ENCODE measurements at regions not wholly inside any gene's neighbourhood (a gene's known extent, or its start where the extent isn't known, plus 50 kb on each side); places are given as distances from the start of the nearest gene placed in this dataset.

DNA sequence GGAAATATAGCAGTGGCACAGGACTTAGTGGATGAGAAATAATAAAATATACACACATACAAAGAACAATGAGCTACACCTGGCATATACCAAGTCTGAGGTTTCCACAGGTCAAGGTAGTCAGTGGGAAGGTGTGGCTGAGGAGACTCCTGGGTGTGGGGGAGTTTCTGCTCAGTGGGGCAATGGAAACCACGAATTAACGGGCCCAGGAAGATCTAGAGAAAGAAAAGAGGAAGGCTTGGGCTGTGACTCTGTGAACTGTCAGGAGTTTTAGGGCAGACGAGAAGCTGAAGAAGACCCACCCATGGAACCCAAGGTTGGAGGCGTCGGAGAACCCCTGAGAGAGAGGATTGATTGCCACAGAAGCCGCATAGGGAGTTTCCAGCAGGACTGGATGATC lies 196.5 kb downstream of the HERPUD2 start:
- no peak for DNase-seq

DNA sequence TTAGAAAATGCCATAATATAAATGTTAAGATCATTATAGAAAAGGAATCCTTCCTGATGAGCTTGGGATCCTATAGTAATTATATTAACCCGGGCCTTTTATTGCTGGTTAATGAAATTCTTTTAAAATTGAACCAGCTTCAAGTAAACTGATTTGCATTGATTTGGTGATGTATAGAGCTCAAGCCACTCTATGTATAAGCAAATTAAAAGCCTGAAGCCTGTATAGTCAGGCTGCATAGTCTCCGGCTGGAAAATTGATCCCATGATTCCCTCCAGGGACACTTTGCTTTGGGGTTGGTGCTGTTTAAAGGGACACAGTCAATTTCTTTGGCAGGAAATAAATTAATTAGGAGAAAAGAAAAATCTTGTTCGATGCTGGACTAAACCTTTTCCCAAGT lies 199.1 kb downstream of the HERPUD2 start:
- DNase-seq, result no peak

DNA sequence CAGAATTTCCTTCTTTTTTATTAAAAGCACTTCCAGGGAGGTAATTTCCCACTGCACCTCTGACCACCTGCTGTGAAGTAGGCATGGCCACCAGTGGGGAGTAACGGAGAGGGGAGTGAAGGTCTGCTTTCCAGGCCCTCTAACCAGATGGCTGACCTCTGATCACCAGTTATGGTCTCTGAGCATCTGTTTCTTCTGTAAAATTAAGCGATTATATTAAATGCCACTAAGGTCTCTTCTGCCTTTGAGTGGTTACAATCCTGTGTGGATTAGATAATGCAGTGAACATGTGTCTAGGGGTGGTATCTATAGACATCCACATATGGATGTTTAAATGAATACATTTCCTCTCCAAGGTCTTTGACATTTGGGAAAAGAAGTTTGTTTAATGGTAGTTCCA lies 199.6 kb downstream of the HERPUD2 start:
- no peak for DNase-seq

DNA sequence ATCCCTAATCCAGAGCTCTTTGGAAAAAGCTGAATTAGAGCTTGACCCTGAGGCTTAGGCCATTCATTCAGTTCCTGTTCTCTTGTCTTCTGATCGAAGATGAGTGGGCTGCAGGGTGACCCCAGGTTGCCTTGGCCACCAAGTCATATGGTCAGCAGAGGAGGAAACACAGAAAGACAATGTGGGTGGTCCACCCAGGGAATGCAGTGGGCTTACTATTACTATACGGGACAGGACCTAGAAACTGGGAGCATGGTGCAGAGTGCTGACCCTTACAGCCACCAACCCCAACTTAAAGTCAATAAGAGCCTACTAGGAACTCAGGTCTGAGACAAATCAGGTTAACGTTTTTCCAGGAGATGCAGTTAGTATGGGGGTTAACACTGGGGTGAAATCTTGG lies 200.5 kb downstream of the HERPUD2 start:
- no peak for DNase-seq

DNA sequence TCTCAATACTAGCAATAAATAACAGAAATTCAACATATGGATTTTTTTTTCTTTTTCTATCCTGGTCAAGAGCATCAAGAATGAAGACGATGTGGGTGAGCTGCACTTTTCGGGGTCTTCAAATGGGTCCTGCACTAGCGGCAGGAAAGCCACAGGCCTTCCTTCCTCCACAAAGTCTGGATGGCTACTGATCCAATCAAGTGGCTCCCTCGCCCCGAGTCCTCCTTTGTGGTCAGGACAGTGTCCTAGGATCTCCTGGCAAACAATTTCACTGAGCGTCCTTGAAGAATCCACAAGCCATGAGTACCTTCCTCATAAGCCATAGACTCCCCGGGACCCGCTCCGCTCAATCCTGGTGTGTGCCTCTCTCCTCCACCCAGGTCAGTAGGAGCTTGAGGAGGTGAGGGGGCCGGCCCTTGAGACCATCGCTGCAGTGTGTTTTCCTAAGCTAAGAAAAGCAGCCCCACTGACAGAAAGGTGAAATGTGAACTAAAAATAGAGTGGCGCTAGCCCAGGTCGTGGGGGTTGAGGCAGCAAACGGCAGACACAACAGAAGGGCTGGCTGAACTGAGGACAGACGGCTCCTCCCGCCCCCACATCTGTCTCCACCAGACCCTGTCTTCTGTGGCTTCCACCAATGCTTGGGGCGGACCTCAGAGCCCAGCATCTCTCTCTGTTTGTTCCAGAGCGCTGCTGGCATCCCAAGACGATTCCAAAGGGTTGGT lies 202.3 kb downstream of the HERPUD2 start:
- no peak for DNase-seq

DNA sequence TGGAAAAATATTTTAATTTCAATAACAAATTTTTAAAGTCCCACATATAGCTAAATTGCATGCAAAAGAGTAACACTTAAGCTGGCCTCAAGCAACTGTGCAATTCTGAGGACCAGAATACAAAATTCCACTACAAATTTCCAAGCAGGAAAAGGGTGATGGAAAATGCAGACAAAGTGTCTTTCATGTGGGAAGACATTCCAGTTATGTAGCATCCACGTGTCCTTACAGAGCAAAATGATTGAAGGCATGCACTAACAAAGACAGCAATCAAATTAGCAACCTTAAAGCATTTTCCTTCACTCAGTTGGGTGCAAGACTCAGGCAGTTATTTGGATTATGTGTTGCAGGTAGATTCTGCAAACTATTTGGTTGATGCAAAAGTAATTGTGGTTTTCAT lies 203.7 kb downstream of the HERPUD2 start:
- no peak for DNase-seq

DNA sequence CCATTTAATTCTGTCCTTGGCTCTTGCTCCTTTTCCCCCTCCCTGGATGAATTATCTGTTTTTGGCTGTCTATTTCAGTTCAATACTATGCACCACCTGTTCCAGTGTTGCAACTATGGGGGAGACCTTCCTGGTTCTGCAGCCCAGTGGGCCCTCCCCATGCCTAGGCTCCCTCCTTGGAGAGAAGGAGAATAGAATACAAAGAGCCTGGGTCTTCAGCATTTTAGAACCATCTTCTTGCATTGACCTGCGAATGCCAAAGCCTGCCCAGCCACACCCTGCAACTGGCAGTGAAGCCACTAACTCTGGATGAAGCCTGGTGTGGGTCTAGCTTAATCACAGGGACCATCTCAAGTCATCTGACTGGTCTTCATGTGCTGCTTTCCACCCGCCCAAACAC lies 207.1 kb downstream of the HERPUD2 start:
- DNase-seq, result no peak

DNA sequence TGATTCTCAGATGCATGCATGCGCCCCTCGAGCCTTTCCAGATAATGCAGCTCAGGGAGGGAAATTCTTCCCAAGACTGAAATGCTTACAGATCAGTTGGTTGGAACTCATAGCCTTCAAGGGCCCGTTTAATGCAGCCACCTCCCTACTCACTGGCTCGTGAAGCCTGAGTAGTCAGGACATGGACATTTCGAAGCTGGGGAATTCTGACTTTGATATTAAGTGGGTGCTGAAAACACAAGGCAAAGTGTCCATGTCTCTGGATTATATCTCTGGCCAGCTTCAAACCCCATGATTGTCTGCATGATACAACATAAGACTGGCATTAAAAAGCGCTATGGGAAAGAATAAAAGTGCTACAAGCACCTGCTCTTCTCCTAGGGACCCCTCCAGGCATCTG lies 207.5 kb downstream of the HERPUD2 start:
- no peak for DNase-seq

DNA sequence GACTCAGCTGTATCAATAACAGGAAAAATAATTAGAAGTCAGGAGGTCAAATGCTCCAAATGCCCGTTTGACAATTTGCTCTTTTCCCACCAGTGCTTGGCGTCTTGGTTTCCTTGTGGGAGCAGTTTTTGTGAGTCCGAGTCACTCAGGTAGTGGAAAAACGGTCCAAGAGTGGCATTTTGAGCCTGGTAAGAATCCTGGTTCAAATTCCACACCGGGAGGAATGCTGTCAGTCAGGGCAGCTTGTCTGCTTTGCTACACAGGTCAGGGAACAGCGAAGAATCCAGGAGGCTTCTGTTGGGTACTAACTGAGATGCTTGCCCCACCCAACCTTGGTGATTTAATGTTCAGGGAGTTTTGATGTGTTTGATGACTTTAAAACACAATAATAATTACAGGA lies 209.5 kb downstream of the HERPUD2 start:
- no peak for DNase-seq

DNA sequence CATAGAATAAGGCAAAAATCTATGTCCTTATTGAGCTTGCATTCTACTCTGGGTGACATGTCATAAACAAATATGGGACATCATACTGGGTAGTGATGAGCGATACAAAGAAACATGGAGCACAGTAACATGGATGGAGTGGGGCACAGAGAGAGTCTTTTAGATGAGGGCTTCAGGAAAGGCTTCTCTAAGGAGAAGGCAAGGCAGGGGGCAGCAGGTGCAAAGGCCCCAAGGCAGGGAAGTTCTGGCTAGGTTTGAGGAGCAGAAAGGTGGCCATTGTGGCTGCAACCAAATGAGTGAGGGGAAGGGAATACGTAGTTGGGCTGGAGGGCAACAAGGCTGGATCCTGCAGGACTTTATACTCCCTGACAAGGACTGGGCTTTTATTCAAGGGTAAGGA lies 211.4 kb downstream of the HERPUD2 start:
- DNase-seq, result no peak

DNA sequence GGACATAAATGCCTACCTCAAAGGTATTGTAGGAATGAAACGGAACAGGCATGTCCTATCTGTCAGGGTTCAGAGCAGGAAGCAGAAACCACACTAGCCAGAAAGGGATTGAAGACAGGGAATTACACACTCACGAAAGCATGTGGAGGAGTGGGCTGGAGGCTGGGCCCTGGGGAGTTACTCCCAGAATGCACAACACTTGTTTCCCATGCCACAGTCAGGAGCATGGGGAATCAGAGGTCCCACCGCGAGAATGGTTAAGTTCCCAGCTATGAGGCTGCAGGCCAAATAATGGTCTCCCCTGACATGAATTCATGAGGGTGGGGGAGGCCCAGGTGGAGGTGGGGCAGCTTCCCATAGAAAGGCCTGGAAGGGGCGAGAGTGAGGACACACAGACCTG lies 212.7 kb downstream of the HERPUD2 start:
- no peak for DNase-seq

DNA sequence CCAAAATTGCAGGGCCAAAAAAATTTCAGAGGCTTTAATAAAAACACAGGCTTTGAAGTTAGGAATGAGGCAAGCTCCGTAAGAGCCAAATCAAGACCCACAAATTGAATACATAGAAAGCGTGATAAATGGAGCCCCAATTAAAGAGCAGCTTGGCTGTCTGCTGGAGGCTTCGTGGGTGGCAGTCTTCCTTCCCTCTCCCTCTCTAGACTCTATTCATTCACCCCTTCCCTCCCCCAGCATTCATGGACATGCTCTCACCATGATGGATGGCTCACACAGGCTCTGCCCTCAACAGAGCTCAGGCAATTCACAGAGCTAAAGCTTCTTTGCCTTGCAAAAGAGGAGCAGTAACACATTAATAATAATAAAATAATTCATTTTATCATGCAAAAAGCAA lies 214.1 kb downstream of the HERPUD2 start:
- DNase-seq, result no peak

DNA sequence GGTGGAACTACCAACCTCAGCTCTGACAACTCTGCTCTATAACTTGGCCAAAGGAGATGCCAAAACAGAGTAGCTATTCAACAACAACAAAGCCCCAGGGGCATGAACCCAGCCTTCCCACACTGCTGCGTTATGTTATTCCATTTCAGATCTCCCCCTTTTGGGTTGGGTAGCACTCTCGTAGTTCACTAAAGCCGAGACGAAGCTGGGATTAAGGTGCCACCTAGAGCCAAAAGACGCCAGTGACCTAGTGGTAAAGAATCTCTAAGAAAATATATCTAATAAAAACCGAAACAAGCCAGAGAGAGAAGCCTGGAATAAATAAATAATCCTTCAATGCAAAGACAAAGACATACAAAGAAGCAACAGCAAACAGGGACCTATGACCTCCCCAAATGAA lies 217.3 kb downstream of the HERPUD2 start:
- no peak for DNase-seq

DNA sequence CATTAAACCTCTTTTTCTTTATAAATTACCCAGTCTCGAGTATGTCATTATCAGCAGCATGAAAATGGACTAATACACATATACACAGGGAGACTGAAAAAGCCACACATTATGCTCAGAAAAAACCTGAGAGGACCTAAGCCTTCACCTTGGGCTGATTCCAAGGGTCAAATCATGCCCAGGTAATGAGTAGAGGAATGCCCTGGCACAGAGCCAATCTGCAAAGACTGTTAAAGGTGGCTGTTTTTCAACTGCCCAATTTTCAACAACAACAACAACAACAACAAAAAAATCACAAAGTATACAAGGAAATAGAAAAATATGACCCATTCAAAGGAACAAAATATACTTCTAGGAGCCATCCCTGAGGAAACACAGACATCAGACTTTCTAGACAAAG lies 220.2 kb upstream of the TBX20 start:
- no peak for DNase-seq

DNA sequence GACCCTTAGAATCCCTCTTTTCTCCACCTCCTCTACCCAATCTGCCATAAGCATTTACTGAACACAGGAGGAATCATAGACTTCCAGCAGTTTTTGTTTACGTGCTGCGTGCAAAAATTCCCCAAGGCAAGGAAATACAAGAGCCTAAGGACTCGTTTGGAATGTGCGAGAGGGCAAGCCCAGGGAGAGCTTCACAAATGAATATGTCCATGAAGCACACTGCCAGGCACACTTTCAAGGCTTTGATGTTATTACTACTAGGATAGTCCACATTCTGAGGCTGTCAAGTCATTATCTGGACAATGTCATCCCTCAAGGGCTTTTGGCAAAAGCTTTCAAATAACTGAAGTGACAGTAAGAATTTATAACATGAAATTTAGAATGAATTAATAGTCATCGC lies 214.7 kb upstream of the TBX20 start:
- no peak for DNase-seq

DNA sequence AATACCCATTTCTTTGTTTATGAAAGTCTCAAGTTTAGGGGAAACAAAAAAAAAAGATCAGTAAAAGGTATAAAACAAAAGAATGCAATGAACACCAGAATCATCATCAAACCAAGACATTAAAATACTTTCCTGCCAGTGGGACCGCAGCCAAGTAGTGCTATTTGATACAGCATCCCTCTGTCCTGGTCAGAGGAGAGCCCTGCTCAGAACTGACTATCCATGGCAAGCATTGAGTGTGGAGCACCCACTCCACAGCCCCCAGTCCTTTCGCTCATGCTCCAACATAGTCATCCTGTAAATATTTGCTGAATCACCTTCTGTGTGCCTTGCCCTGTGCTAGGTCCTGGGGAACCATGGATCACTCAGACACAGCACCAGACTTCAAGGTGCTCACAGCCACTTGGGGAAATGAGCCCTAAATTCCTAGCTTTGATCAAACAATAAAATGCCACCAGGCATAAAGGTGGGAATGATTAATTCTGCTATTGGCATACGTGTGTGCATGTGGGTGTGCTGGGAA lies 213.6 kb upstream of the TBX20 start:
- DNase-seq, result no peak

DNA sequence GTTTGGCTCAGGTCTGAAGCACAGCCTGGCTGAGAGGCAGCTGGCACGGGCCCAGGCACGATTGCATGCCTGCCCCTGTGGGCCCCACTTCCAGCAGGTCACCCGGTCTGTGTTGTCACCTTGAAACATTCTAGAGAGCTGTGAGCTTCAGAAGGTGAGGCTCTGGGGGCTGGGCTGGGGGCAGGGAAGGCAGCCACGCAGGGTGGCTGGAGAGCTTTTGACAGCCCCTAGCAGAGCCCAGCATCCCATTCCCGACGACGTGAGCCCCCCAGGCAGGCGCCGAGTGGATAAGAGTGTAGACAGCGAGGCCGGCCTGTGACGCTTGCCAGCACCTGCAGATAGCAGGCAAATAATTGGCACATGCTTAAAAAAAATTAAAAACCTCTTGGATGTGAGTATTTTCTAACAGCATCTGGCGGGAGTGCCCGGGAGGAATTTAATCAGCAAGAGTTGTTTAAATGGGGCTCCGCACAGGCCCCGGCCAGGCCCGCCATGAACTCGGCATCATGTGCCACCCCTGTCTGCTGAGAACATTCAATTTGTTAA lies 212.0 kb upstream of the TBX20 start:
- no peak for DNase-seq

DNA sequence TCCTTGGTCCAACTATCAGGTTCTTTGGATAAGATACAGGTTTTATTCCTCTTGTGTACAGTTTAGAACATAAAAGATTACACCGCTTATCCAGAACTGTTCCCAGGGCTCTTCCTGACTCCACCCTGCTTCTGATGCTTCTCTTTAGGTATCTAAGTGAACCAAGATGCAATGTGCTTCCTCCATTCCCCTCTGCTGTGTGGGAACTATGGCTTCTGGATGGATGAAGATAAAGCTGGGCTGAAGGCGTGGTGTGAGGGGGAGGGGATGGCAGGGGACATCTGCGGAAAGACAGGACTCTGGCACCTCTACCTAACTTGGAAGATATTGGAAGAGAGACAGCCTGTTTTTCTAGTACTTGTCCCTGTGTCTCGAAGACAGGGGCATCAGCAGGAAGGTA lies 209.9 kb upstream of the TBX20 start:
- no peak for DNase-seq

DNA sequence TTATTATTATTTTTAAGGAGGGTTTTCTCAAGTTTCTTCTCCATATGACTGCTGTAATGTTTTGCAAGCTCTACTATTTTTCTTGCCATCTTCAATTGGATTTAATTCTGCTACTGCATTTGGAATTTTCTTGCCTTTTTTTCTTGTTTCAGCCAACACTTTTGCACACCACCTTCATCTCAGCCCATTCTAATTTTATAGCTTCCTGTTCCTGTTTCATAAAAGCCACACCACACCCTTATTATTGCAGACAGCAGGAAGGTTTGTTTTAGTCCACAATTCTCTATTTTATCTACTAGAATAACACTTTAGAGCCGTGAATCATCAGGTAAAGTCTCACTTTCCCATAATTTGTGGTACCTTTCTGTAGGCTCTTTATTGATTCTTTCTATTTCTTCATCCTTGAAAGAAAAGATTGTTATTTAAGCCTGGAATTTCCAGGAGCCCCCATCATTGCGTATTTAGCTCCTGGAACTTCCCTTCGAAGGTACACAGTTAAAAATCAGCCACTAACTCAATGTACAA lies 209.3 kb upstream of the TBX20 start:
- DNase-seq, result no peak

DNA sequence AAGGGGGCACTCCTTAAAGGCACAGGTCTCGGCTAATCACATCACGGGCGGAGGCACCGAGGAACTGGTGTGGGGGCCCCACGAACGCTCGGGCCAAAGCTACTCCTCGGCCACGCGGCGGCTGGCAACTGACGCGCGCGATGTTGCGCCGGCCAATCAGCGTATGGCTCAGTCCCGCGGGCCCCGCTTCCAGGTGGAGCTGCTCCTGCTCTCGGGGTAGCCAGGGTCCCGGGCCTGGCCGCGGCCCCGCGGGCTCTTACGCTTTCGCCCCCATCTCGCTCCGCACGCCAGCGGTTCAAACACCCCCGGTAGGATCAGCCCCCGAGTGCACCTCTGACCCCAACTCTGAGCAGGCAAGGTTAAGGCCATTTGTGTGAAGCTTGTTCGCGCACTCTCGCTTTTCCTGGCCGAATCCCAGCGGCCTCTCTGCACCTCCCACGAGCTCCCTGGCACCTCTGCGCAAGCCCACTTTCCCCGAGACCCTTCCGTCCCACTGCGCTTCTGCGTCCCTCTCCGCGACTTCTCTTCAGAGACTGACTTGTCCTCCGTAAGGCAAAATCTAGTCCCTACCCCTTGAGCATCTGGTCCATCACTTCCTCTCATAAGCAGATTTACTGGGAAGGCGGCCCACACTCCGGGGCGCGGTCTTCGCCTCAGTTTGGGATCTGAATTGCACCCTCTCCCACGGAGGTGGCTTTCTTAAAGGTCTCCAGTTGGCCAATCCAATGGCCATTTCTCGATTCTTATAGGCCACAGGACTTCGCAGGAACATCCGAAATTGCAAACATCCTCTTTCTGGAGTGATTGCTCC lies 200.9 kb upstream of the TBX20 start:
- DNase-seq, result no peak

DNA sequence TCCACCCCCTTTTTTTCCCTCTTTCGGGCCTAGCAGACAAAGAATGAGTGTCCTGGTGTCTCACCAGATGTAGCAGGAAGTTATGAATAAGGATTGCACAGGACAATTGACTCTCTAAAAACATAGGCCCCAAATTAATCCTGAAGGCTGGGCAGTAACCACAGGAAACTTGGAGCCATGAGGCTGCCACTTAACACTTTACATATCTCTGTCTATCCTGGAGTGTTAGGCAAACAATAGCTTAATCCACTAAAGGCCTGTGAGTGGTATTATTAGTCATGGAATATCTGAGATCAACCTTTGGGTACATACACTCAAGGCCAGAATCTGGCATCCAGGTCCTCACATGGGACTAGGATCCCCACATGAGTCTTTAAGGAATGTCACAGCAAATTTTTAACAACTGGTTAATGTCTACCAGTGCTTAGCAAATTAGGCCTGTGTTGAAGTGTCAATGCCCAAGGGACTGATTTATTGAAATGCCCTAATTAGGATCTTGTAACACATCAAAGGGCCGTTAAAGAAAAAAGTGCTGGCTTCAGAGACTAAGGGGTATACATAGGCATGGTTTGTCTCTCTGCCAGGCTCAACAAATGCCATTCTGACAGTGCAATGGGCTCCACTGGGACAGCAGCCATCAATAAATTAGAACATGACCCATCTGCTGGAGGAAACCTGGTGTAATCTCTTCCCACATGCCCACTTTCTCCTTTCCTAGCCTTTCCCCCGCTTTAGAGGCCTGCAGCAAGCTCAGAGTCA lies 196.7 kb upstream of the TBX20 start:
- DNase-seq, result no peak

DNA sequence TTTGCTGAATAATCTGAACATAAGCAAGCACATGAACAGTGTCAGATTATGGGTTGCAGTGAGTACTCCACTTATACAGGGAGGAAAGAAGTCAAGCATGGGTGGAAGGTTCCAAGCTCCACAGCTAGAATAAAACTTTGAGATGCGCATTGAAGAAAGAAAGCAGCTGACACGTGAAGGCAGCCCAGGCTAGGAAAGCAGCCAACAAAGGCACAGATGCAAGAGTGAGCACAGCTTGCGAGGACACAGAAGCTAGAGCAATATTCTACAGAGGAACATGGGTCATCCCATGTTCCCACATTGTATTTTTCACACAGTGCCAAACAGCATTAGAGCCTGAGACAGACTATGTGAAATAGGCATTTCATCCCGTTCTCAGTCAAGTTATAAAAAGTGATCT lies 194.6 kb upstream of the TBX20 start:
- no peak for DNase-seq

DNA sequence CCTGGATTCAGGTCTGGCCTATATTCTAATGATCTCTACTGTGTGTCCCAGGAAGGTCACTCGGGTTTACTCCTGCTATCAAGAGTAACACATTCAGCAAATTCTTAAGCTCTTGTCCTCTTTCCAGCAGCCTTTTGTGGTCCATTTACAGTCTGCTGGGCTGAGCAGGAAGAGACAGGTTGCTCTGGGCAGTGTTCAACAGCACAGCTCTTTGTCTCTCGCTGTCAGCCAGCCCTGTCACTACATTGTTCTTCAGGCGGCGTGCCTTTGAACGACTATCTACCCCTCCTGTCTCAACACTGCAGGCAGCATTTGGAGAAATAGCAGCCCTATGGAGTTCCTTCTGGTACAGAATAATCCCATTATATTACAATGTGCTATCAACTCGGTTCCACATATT lies 192.2 kb upstream of the TBX20 start:
- no peak for DNase-seq

Measured in bone marrow (tissue), 2 donors.